ENCODE measurements at regions not wholly inside any gene's neighbourhood (a gene's known extent, or its start where the extent isn't known, plus 50 kb on each side); places are given as distances from the start of the nearest gene placed in this dataset.

GRCh38 chr9:1535051-1535450, 480.1 kb upstream of the SMARCA2 start:
- TF ChIP-seq CTCF (optimal IDR thresholded peaks at IDR 0.05 in 1 of 3, IDR thresholded peaks at IDR 0.05 in 1 of 3, conservative IDR thresholded peaks at IDR 0.05 in 1 of 3; ENCODE audit: extremely low read depth in 1 of 3, insufficient read depth in 2 of 3, low read length in 3 of 3): no peak
- no peak for TF ChIP-seq EZH2 (IDR thresholded peaks at IDR 0.05; ENCODE audit: low read length)
